NOMO-1 treated with dmso at 0.1 percent for 144 hours (cell line): ENCODE measurements at regions not wholly inside any gene's neighbourhood (a gene's known extent, or its start where the extent isn't known, plus 50 kb on each side); places are given as distances from the start of the nearest gene placed in this dataset.
"Not testable (repeated sequence)": the region's sequence is repeated elsewhere in the genome, so short reads cannot be mapped to it uniquely, and the experiment has no call there.

Experiments used
- DNase-seq: peaks from one replicate; lab custom pipeline; 2025; ENCODE audit not compliant: unreplicated experiment; lab: John Stamatoyannopoulos, UW

- no peak for DNase-seq
These were observed 235.1 kb upstream of the ANKH start for GRCh38 chr5:15106530-15107283.

GRCh38 chr5:15105799-15106393 lies 234.3 kb upstream of the ANKH start:
- peak; percentile 4 for DNase-seq

GRCh38 chr5:15103864-15104263 lies 232.3 kb upstream of the ANKH start:
- DNase-seq: no peak

GRCh38 chr5:15103130-15103529 lies 231.6 kb upstream of the ANKH start:
- no peak for DNase-seq

GRCh38 chr5:15097552-15097951 lies 226.0 kb upstream of the ANKH start:
- DNase-seq: no peak

- not testable (repeated sequence) for DNase-seq
These were observed 225.1 kb upstream of the ANKH start for GRCh38 chr5:15096686-15097085.

GRCh38 chr5:15092801-15093200 lies 221.2 kb upstream of the ANKH start:
- no peak for DNase-seq

- DNase-seq: no peak
These were observed 214.1 kb upstream of the ANKH start for GRCh38 chr5:15085671-15086070.

GRCh38 chr5:15082096-15082495 lies 210.5 kb upstream of the ANKH start:
- DNase-seq: no peak

- DNase-seq: no peak
These were observed 208.6 kb upstream of the ANKH start for GRCh38 chr5:15080219-15080618.

GRCh38 chr5:15079566-15079965 lies 208.0 kb upstream of the ANKH start:
- DNase-seq: no peak

- no peak for DNase-seq
These were observed 203.1 kb upstream of the ANKH start for GRCh38 chr5:15074651-15075050.

GRCh38 chr5:15073453-15073852 lies 201.9 kb upstream of the ANKH start:
- no peak for DNase-seq

- DNase-seq: no peak
These were observed 199.3 kb upstream of the ANKH start for GRCh38 chr5:15070907-15071306.

- DNase-seq: no peak
These were observed 197.9 kb upstream of the ANKH start for GRCh38 chr5:15069407-15069905.

- DNase-seq: no peak
These were observed 193.5 kb upstream of the ANKH start for GRCh38 chr5:15065091-15065490.

- no peak for DNase-seq
These were observed 192.8 kb upstream of the ANKH start for GRCh38 chr5:15064396-15064795.

GRCh38 chr5:15056988-15057592 lies 185.5 kb upstream of the ANKH start:
- no peak for DNase-seq

GRCh38 chr5:15044521-15044920 lies 172.9 kb upstream of the ANKH start:
- DNase-seq: no peak

- no peak for DNase-seq
These were observed 165.8 kb upstream of the ANKH start for GRCh38 chr5:15037247-15037908.

GRCh38 chr5:15034379-15034778 lies 162.8 kb upstream of the ANKH start:
- no peak for DNase-seq

GRCh38 chr5:15031180-15031579 lies 159.6 kb upstream of the ANKH start:
- DNase-seq: no peak
